Thyroid gland (tissue), 4 donors: ENCODE measurements at regions not wholly inside any gene's neighbourhood (a gene's known extent, or its start where the extent isn't known, plus 50 kb on each side); places are given as distances from the start of the nearest gene placed in this dataset.

Experiments
- DNase-seq, 2 donors: peaks; one replicate each; pipeline ENCODE4 v3.0.0-alpha.2; 2019
- H3K27ac ChIP-seq, 3 donors: fragments of 200-600 bp; sonication (generic); 1 replicate in 2 of 3; 2 replicates in 1 of 3; pipeline ENCODE4 v1.5.1; 2016 to 2019; ENCODE audit warnings: mild to moderate bottlenecking in 1 of 3, moderate library complexity in 1 of 3
- H3K27me3 ChIP-seq: fragments of 200-600 bp; sonication (generic); one replicate; pipeline ENCODE4 v1.5.1; 2019
- H3K36me3 ChIP-seq, 2 donors: fragments of 200-600 bp; sonication (generic); one replicate each; pipeline ENCODE4 v1.5.1; 2016 to 2019
- H3K4me1 ChIP-seq, 2 donors: fragments of 200-600 bp; sonication (generic); one replicate each; pipeline ENCODE4 v1.5.1; 2017 to 2019
- H3K4me3 ChIP-seq, 3 donors: fragments of 200-600 bp; sonication (generic); replicated peaks in 1 of 3; 1 replicate in 2 of 3; 2 replicates in 1 of 3; pipeline ENCODE4 v1.5.1; 2016; ENCODE audit warnings: mild to moderate bottlenecking in 1 of 3
- H3K9me3 ChIP-seq: fragments of 200-600 bp; sonication (generic); one replicate; pipeline ENCODE4 v1.5.1; 2017
- POLR2A ChIP-seq, 2 donors: fragments of 450-650 bp; IDR thresholded peaks; one replicate each; pipeline ENCODE4 v1.6.1; 2017; ENCODE audit warnings: antibody characterized with exemption in 2 of 2, mild to moderate bottlenecking in 2 of 2, moderate library complexity in 1 of 2
- WGBS, 2 donors: methylation state at CpG; one replicate each; pipeline ENCODE4 v1.1.5; 2017; 5-methylcytosine and 5-hydroxymethylcytosine counted together
- intact Hi-C: fragments of 100-400 bp; cut with DNase I; formaldehyde crosslinking; loops from one replicate; pipeline ENCODE4 v1.15.1; 2023
- TF ChIP-seq, protein P1 (sequence below), 6 experiments: fragments of 200-600 bp in 3 of 6; fragments of 450-650 bp in 3 of 6; sonication (generic) in 3 of 6; IDR thresholded peaks; one replicate each; pipeline ENCODE4 v1.5.1; 2016 to 2019; ENCODE audit warnings: antibody characterized with exemption in 6 of 6, mild to moderate bottlenecking in 2 of 6, inconsistent platforms in 1 of 6, moderate library complexity in 1 of 6

DNA sequence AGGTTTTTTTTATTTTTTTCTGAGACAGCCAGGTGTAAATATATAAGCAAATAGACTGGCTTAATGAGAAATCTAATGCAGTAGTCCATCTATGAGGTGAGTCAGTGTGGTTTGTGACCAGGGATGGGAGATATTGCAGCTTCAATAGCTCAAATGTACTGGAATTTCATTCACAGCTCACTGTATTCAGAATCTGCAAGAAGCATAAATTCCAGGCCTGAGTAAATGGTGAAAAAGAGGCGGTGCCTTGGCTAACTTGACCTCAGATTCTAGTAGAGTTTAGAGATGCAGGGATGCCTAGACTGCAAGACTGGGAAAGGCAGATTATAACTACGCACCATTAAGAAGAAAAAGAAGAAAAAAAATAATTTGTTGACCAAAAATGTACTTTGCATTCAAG is 151.9 kb upstream of the SMC2 start:
- Histone ChIP-seq H3K27ac (no peak overlapping the region), H3K4me1 (no peaks in the 10 kb centered on the region), H3K9me3 (no peaks in the 10 kb centered on the region), H3K4me3 (no peak overlapping the region), H3K36me3 (no peaks in the 10 kb centered on the region), H3K27me3 (no peaks in the 10 kb centered on the region)
- DNase-seq, result no peak
- 89 to 91% methylated on average over 2 of the region's 2 CpGs for WGBS, 2 donors
- intact Hi-C loops, result no loop called here
- no peak for TF ChIP-seq POLR2A (IDR thresholded peaks at IDR 0.05)
- TF ChIP-seq, protein P1, sequence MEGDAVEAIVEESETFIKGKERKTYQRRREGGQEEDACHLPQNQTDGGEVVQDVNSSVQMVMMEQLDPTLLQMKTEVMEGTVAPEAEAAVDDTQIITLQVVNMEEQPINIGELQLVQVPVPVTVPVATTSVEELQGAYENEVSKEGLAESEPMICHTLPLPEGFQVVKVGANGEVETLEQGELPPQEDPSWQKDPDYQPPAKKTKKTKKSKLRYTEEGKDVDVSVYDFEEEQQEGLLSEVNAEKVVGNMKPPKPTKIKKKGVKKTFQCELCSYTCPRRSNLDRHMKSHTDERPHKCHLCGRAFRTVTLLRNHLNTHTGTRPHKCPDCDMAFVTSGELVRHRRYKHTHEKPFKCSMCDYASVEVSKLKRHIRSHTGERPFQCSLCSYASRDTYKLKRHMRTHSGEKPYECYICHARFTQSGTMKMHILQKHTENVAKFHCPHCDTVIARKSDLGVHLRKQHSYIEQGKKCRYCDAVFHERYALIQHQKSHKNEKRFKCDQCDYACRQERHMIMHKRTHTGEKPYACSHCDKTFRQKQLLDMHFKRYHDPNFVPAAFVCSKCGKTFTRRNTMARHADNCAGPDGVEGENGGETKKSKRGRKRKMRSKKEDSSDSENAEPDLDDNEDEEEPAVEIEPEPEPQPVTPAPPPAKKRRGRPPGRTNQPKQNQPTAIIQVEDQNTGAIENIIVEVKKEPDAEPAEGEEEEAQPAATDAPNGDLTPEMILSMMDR (IDR thresholded peaks at IDR 0.05), result no peak

DNA sequence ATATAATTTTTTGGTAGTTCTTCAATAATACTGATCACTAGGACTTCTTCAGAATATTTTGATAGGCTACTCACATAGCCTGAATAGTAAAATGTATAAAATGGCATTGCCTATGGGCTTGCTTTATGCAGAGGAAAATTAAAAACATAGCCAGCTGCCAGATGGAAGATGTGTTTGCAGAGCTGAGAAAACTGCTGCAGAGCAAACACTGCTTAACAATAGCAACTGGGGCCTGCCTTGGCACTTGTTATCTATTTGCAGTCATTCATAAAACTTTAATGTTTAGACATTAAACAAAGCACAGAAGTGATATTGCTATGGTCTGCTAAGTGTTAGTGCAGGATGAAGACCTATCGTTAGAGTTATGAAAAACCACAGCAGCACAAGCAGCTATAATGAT is 151.5 kb upstream of the SMC2 start:
- Histone ChIP-seq H3K36me3 (no peaks in the 10 kb centered on the region), H3K9me3 (no peaks in the 10 kb centered on the region), H3K27me3 (no peaks in the 10 kb centered on the region), H3K4me3 (no peak overlapping the region), H3K27ac (no peak overlapping the region), H3K4me1 (no peaks in the 10 kb centered on the region)
- intact Hi-C loops, result no loop called here
- TF ChIP-seq, protein P1 (IDR thresholded peaks at IDR 0.05), result no peak
- no peak for TF ChIP-seq POLR2A (IDR thresholded peaks at IDR 0.05)
- DNase-seq, result no peak
- WGBS, 2 donors, result 69 to 73% methylated on average over 1 of the region's 1 CpG

DNA sequence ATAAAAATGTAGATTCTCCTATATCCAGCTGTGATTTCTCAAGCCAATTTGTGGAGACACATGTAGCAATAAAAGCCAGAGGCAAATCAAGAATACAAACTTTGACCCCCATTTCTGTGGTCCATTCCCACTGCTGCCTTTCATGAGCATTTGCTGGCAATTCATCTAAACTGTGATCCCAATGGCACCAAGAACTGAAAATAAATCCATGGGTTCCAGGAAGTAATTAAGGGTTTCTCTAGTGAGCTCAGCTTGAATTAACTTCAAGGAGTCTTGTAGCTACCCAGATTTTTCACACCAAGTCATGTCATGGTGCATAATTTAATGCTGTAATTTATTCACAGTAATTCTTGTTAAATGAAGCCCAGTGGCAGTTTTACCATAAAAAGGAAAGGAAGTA is 145.0 kb upstream of the SMC2 start:
- Histone ChIP-seq H3K9me3 (no peaks in the 10 kb centered on the region), H3K27me3 (no peaks in the 10 kb centered on the region), H3K36me3 (no peaks in the 10 kb centered on the region), H3K4me3 (no peak overlapping the region), H3K27ac (no peak overlapping the region), H3K4me1 (no peaks in the 10 kb centered on the region)
- no peak for TF ChIP-seq POLR2A (IDR thresholded peaks at IDR 0.05)
- TF ChIP-seq, protein P1 (IDR thresholded peaks at IDR 0.05), result no peak
- intact Hi-C loops, result no loop called here
- no peak for DNase-seq

DNA sequence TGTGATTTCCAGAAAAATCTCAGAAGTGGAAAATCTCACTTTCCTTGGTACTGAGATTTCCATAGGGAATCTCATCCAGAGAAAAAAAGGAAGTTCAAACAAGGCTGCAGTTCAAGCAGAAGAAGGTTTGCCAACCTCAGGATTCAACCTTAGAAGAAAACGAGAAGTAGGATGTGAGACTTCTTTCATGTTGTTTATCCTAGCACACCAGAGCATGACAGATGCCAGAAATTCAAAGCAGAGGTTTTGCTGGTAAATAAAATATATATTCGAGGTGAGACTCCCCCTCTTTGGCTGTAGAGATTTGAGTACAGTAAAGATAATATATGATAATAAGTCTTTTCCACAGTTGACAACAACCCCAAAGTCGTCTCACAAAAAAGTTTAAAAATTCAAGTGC is 116.9 kb upstream of the SMC2 start:
- H3K27ac ChIP-seq, result no peak overlapping the region
- WGBS, 2 donors, result 76 to 81% methylated on average over 3 of the region's 3 CpGs
- TF ChIP-seq, protein P1 (IDR thresholded peaks at IDR 0.05), result no peak
- no peak for TF ChIP-seq POLR2A (IDR thresholded peaks at IDR 0.05)
- H3K36me3 ChIP-seq, result no peaks in the 10 kb centered on the region
- H3K27me3 ChIP-seq, result no peaks in the 10 kb centered on the region
- no peaks in the 10 kb centered on the region for H3K4me1 ChIP-seq
- intact Hi-C loops, result no loop called here
- H3K4me3 ChIP-seq, result no peak overlapping the region
- no peak for DNase-seq
- no peaks in the 10 kb centered on the region for H3K9me3 ChIP-seq

DNA sequence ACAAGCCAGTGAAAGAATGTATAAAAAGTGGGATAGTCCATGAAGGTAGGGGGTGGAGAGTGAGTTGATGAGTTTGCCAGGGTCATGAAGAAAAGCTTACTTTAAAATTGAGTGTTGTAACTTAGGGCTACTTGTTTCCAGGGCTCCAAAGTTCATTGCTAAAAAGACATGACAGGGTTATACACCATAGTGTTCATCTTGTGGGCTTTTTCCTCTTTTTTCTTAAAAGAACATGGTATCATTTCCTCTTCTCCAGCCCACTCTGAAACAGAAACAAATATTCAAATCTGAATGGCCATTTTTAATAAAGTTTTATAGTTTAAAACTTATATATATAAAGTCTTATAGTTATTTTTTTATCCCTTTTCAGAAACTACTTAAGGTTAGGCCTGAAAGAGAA is 115.7 kb upstream of the SMC2 start:
- TF ChIP-seq POLR2A (IDR thresholded peaks at IDR 0.05), result no peak
- TF ChIP-seq, protein P1 (IDR thresholded peaks at IDR 0.05), result no peak
- no peaks in the 10 kb centered on the region for H3K36me3 ChIP-seq

More for the DNA sequence above, 115.7 kb upstream of the SMC2 start:
- no peaks in the 10 kb centered on the region for H3K27me3 ChIP-seq
- no peak overlapping the region for H3K4me3 ChIP-seq
- intact Hi-C loops, result no loop called here
- no peaks in the 10 kb centered on the region for H3K4me1 ChIP-seq
- no peak for DNase-seq
- no peak overlapping the region for H3K27ac ChIP-seq
- no peaks in the 10 kb centered on the region for H3K9me3 ChIP-seq
